Caco-2 (cell line): ENCODE measurements at regions not wholly inside any gene's neighbourhood (a gene's known extent, or its start where the extent isn't known, plus 50 kb on each side); places are given as distances from the start of the nearest gene placed in this dataset.

ENCODE experiments used
- BruUV-seq: library from RNA; stranded (reverse); fragments of 400-500 nt; replicated peaks from 2 replicates; lab custom pipeline; 2021; lab: Mats Ljungman, UMichigan
- CTCF ChIA-PET: fragments of 300-600 bp; sonication (Branson Sonifier 250); formaldehyde crosslinking; loops from one replicate; lab custom pipeline; 2022; ENCODE audit warnings: antibody characterized with exemption; lab: Charles Lee
- POLR2A ChIA-PET: fragments of 300-600 bp; sonication (Branson Sonifier 250); formaldehyde crosslinking; loops from one replicate; lab custom pipeline; 2022; ENCODE audit warnings: antibody characterized with exemption; lab: Charles Lee
- DNase-seq, 2 experiments: peaks; one replicate each; pipeline versions ENCODE4 v3.0.0 to v3.0.0-alpha.2; 2020 to 2022
- H3K27me3 ChIP-seq: replicated peaks from 2 replicates; pipeline ENCODE4 v1.6.0; 2011; ENCODE audit warnings: low read length; ENCODE audit not compliant: control insufficient read depth, insufficient read depth
- H3K36me3 ChIP-seq: 2 replicates; pipeline ENCODE4 v1.5.1; 2011; ENCODE audit warnings: low read length; ENCODE audit not compliant: control insufficient read depth, insufficient read depth
- H3K4me1 ChIP-seq: fragments of 250-450 bp; sonication (Bioruptor Pico); 2 replicates; pipeline ENCODE4 v1.5.1; 2020; ENCODE audit warnings: mild to moderate bottlenecking
- H3K4me3 ChIP-seq: 2 replicates; pipeline ENCODE4 v1.5.1; 2011; ENCODE audit warnings: low read depth, mild to moderate bottlenecking, control low read depth, low read length
- H3K9me3 ChIP-seq: fragments of 250-450 bp; sonication (Bioruptor Pico); 2 replicates; pipeline ENCODE4 v1.5.1; 2020; ENCODE audit warnings: mild to moderate bottlenecking, moderate library complexity
- H3K27ac Mint-ChIP-seq: one replicate; pipeline ENCODE4 v1.8.0; 2022; ENCODE audit warnings: mixed read lengths; ENCODE audit not compliant: unreplicated experiment
- H3K27me3 Mint-ChIP-seq: one replicate; pipeline ENCODE4 v1.8.0; 2022; ENCODE audit warnings: mixed read lengths; ENCODE audit not compliant: insufficient read depth, unreplicated experiment
- H3K36me3 Mint-ChIP-seq: one replicate; pipeline ENCODE4 v1.8.0; 2022; ENCODE audit warnings: mild to moderate bottlenecking, mixed read lengths; ENCODE audit not compliant: insufficient read depth, unreplicated experiment
- H3K4me1 Mint-ChIP-seq: one replicate; pipeline ENCODE4 v1.8.0; 2022; ENCODE audit warnings: low read depth, mixed read lengths; ENCODE audit not compliant: unreplicated experiment
- H3K4me3 Mint-ChIP-seq: one replicate; pipeline ENCODE4 v1.8.0; 2022; ENCODE audit warnings: mild to moderate bottlenecking, moderate library complexity, mixed read lengths; ENCODE audit not compliant: unreplicated experiment
- H3K9me3 Mint-ChIP-seq: one replicate; pipeline ENCODE4 v1.8.0; 2022; ENCODE audit warnings: mixed read lengths; ENCODE audit not compliant: unreplicated experiment
- CTCF ChIP-seq, 2 experiments: fragments of 200-600 bp in 1 of 2; IDR thresholded peaks; 1 replicate in 1 of 2; 2 replicates in 1 of 2; pipeline versions ENCODE4 v1.5.1 to v1.8.0; 2011 to 2022; ENCODE audit warnings: antibody characterized with exemption in 1 of 2, control low read depth in 1 of 2, inconsistent platforms in 1 of 2, low read depth in 1 of 2, low read length in 1 of 2, mild to moderate bottlenecking in 1 of 2, moderate library complexity in 1 of 2; ENCODE audit not compliant: insufficient read depth in 1 of 2, severe bottlenecking in 1 of 2, unreplicated experiment in 1 of 2
- intact Hi-C: fragments of 100-400 bp; cut with micrococcal nuclease; formaldehyde crosslinking; loops from one replicate; pipeline ENCODE4 v1.10.0; 2022; ENCODE audit not compliant: unreplicated experiment

DNA sequence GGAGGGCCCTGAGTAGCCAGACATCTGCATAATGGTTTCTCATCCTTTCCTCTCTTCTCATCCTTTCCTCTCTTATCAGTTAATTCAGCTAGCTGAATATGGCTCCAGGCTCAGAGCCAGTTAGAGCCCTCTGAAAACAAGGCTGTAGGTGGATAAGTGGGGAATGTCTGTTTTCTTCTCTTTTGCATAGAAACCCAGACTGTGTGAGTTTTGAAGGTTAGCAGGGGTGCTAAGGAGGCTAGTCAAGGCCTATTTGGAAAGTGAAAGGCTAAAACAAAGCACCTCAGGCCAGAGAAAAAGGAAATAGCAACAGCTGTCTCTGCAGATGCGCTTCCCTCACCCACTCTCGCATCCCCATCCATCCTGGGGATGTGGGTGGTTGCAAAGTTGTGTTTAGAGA is 420.9 kb downstream of the SHISA9 start:
- Mint-ChIP-seq H3K4me3 (no peak overlapping the region), H3K4me1 (no peaks in the 10 kb centered on the region), H3K27me3 (no peaks in the 10 kb centered on the region), H3K36me3 (no peaks in the 10 kb centered on the region), H3K27ac (no peak overlapping the region), H3K9me3 (no peaks in the 10 kb centered on the region)
- H3K4me3 ChIP-seq: no peak overlapping the region
- H3K36me3 ChIP-seq: no peaks in the 10 kb centered on the region
- no peak for DNase-seq
- H3K4me1 ChIP-seq: no peaks in the 10 kb centered on the region
- BruUV-seq: no TSS peak
- ChIA-PET POLR2A (no interaction called here), CTCF (no interaction called here)
- no peaks in the 10 kb centered on the region for H3K27me3 ChIP-seq
- no peaks in the 10 kb centered on the region for H3K9me3 ChIP-seq
- intact Hi-C loops: no loop called here
- TF ChIP-seq CTCF (IDR thresholded peaks at IDR 0.05; ENCODE audit: insufficient read depth in 1 of 2, low read depth in 1 of 2, low read length in 1 of 2, severe bottlenecking in 1 of 2, unreplicated experiment in 1 of 2): no peak

DNA sequence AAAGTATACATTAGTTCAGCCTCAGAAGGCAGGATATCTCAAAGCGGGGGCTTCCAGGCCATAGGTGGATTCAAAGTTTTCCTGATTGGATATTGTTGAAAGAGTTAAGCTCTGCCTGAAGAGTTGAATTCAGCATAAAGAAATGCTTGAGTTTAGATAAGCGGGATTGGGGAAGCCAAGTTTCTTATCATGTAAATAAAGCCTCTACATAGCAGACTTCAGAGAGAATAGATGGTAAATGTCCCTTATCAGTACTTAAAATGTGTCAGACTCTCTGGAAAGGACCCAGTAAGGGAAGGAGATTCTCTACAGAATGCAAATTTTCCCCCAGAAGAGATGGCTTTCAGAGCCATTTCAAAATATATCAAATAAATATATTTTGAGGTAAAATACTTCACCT is 423.5 kb downstream of the SHISA9 start:
- Histone ChIP-seq H3K9me3 (no peaks in the 10 kb centered on the region), H3K4me3 (no peak overlapping the region), H3K4me1 (no peaks in the 10 kb centered on the region), H3K27me3 (no peaks in the 10 kb centered on the region), H3K36me3 (no peaks in the 10 kb centered on the region)
- CTCF ChIA-PET: no interaction called here
- Mint-ChIP-seq H3K9me3 (no peaks in the 10 kb centered on the region), H3K36me3 (no peaks in the 10 kb centered on the region), H3K27me3 (no peaks in the 10 kb centered on the region), H3K4me3 (no peak overlapping the region), H3K27ac (no peak overlapping the region), H3K4me1 (no peaks in the 10 kb centered on the region)
- POLR2A ChIA-PET: no interaction called here
- DNase-seq: no peak
- no peak for TF ChIP-seq CTCF (IDR thresholded peaks at IDR 0.05; ENCODE audit: insufficient read depth in 1 of 2, low read depth in 1 of 2, low read length in 1 of 2, severe bottlenecking in 1 of 2, unreplicated experiment in 1 of 2)
- no TSS peak for BruUV-seq
- intact Hi-C loops: no loop called here

- Histone ChIP-seq H3K36me3 (no peaks in the 10 kb centered on the region), H3K4me3 (no peak overlapping the region), H3K9me3 (no peaks in the 10 kb centered on the region), H3K27me3 (no peaks in the 10 kb centered on the region), H3K4me1 (no peaks in the 10 kb centered on the region)
- no peaks in the 10 kb centered on the region for H3K27me3 Mint-ChIP-seq
- CTCF ChIA-PET: no interaction called here
- H3K36me3 Mint-ChIP-seq: no peaks in the 10 kb centered on the region
- DNase-seq: no peak
- no peaks in the 10 kb centered on the region for H3K4me1 Mint-ChIP-seq
- no TSS peak for BruUV-seq
- TF ChIP-seq CTCF (IDR thresholded peaks at IDR 0.05; ENCODE audit: insufficient read depth in 1 of 2, low read depth in 1 of 2, low read length in 1 of 2, severe bottlenecking in 1 of 2, unreplicated experiment in 1 of 2): no peak
- no peak overlapping the region for H3K4me3 Mint-ChIP-seq
- intact Hi-C loops: no loop called here
- POLR2A ChIA-PET: no interaction called here
- H3K9me3 Mint-ChIP-seq: no peaks in the 10 kb centered on the region
- no peak overlapping the region for H3K27ac Mint-ChIP-seq
Measured at GRCh38 chr16:13325396-13325795, 424.0 kb downstream of the SHISA9 start.
